HG03558 (cell line): ENCODE measurements at regions not wholly inside any gene's neighbourhood (a gene's known extent, or its start where the extent isn't known, plus 50 kb on each side); places are given as distances from the start of the nearest gene placed in this dataset.

ENCODE experiments used
- ATAC-seq: cut with Tn5 transposase; IDR thresholded peaks from one replicate; pipeline ENCODE4 v1.9.1; 2021; ENCODE audit warnings: moderate number of reproducible peaks; ENCODE audit not compliant: unreplicated experiment; ENCODE audit errors: extremely low read depth

DNA sequence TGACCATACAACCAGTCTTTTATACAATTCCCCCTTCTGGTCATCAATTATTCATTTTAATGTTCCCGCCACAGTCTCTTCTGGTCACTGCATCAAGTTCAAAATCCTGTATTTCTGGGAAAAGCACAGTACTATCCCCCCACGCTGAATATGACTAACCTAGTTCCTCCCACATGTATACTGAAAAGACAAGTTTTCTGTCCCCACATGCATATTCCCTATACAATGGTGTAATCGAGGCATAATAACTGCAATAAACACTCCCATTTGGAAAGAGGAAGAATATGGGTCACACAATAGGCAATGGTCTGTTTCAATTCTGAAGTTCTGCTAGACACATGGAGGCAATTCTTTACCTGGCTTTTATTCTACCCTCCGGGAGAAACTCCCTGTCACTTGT is 344.9 kb downstream of the EFNA5 start:
- ATAC-seq = no peak

DNA sequence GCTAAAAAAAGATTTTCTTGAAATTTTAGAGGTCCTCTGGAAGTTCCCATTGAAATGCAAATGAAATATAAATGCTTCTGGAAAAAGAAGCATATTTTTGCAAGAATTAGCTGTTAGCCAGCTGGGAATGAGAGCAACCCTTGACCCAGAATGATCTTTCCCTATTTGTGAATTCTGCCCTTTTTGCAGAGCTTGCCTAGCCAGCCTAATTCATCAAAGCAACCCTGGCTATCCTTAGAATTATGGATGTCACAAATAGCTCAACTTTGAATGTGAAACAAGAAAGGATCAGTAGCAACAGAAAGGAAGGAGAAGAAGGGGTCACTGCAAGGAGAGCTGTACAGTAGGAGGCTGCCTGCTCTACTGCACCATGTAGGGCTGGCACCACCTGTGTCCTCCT is 345.9 kb downstream of the EFNA5 start:
- ATAC-seq = no peak

DNA sequence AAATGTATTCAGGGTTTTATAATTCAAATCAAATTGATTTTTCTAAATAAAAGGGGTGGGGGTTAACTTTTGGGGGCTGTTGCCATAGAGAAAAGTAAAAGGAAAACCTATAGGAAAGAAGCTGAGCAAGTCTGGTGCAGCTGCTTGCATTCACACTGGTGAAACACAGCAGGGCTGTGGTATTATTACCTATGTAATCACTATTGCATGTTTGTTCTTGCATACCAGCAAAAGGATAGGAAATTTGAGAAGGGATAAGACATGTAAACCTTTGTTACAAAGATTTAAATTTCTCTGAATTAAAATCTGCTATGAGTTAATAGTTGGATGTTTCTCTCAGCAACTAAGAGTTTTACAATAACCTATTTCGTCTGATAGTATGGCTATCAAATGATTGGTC is 346.7 kb downstream of the EFNA5 start:
- no peak for ATAC-seq

GRCh38 chr5:107323536-107323935 is 347.2 kb downstream of the EFNA5 start:
- no peak for ATAC-seq

- no peak for ATAC-seq
Observed at GRCh38 chr5:107322936-107323335, 347.8 kb downstream of the EFNA5 start.

DNA sequence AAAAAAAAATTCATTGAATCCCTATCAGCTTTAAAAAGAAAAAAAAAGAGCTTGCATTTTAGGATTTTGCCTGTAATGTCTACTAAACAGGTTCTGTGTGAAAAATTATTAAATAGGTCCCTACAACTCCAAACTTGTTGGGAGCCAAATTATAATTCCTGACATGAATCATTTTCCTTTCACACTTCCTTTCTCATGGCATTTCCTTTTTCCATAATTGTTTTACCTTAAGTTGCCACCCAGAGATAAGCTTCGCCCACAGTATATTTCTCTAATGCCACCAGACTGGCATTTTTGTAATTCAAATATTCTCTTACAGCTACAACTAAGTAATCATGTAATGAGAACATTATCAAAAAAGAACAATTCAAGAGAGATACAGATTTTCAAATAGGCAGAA is 348.8 kb downstream of the EFNA5 start:
- no peak for ATAC-seq

DNA sequence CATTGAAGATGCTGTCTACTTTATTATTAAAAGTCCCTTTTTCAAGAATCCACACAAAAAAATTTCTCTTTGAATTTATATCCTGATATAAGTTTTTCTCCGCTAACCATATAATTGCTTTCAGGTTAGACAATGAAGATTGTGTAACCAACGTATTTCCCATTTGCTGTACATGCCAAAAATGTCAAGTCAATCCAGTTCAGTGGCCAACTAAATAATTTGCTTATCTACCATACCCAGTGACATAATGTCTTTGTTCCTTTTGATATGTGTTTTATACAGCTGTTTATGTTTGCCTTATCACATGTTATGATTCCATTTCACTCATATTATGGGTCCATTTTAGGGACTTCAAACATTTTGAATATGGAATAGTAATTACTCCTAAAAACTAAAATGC is 349.9 kb downstream of the EFNA5 start:
- ATAC-seq = no peak

- ATAC-seq = no peak
Observed at GRCh38 chr5:107320376-107320775, 350.4 kb downstream of the EFNA5 start.

- no peak for ATAC-seq
Observed at GRCh38 chr5:107319901-107320300, 350.8 kb downstream of the EFNA5 start.

- ATAC-seq = no peak
Observed at GRCh38 chr5:107314330-107314729, 356.4 kb downstream of the EFNA5 start.

- no peak for ATAC-seq
Observed at GRCh38 chr5:107313921-107314320, 356.8 kb downstream of the EFNA5 start.

DNA sequence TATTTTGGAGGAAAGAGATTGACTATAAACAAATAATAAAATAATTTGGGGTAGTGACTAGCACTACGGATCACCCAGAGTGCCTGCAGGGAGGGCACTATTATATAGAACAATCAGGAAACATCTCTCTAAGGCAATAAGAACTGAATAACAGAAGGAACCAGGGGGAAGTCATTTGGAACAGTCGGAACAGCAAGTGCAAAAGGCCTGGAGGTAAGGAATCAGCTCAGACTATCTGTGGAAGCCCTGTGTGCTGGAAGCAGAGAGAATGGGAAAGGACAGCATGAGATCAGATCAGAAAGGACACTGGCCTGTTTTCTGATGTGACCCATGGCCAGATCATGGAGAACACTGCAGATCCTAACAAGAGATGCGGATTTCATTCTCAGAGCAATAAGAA is 357.6 kb downstream of the EFNA5 start:
- ATAC-seq = no peak

- ATAC-seq = no peak
Observed at GRCh38 chr5:107310181-107310580, 360.6 kb downstream of the EFNA5 start.

GRCh38 chr5:107306594-107306993 is 364.1 kb downstream of the EFNA5 start:
- ATAC-seq = no peak

GRCh38 chr5:107306002-107306401 is 364.7 kb downstream of the EFNA5 start:
- ATAC-seq = no peak

DNA sequence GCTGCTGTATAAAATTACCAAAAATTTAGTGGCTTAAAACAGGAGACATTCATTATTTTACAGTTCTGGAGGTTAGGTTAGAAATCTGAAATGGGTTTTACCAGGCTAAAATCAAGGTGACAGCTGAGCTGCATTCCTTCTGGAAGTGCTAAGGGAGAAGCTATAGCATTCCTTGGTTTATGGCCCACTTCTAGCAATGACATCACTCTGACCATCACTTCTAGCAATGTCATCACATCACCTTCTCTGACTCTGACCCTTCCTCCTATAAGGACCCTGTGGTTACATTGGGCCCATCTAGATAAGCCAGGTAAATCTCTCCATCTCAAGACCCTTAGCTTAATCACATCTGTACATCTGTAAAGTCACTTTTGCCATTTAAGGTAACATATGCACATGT is 366.1 kb downstream of the EFNA5 start:
- no peak for ATAC-seq

DNA sequence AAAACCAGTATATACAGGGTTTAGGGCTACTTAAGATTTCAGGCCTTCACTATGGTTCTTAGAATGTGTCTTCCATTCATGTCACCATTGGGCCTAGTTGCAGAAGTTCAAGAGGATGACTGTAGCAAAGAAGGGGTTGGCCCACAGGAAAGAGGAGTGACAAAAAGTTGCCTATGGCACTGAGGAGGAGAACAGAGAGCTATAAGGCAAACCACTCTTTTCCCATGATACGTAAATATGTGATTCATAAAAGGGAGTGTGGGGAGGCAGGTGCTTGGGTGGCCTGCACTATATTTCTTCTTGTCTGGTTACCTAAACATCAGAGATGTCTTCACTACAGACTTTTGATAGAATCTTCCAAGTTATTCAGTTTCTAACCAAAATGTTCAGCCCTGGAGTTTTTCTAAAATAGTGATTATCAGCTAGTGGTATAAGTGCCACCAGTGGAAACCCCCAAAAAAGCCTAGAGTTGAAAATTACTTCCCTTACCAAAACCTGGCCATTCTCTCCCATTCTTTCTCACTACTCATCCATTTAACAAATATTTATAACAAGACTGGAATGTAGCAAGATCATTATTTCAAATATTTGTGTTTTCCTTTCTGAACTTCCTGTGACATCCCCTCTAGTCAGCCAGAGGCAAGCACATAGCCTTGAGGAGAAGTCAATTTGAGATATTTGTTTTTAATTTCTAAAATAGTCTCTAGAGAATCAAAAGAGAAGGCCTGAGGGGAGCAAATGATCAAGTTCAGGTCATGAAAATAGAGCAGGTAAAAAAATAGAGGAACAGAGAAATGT is 367.4 kb downstream of the EFNA5 start:
- no peak for ATAC-seq

DNA sequence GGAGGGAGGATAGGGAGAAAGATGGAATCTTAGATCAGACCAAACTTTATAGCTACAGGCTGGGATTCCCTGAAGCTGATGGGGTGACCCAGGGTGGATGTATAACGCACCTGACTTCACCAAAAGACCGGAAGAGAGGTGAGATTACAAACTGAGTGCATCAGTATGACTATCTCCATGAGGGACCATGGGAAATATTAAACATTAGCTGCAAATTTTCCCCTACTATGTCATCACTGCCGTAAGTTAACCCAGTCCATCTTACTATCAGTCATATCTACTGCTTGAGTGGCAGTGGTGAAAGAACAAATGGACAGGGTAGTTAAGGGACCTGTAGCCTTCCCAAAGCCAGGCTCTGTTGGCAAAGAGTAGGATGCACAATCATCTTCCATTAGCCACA is 368.3 kb downstream of the EFNA5 start:
- no peak for ATAC-seq

DNA sequence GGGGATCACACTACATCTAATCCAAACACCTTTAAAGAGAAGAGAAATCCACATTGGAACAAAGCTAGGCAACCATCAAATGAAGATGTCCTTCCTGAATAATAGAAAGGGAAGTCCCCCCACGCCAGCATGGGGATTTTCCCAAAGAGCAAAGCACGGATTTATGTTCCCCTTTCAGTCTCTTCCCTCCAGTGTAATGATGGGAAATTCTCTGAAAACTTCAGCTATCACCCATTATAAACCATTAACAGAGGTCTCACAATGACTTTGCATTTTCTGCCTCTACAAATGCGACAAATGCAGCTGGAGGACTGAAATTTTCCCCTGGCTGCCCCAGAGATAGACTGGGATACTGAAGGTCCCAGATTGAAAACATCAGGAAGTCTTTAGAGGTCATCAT is 368.7 kb downstream of the EFNA5 start:
- no peak for ATAC-seq

GRCh38 chr5:107300721-107301327 is 369.9 kb downstream of the EFNA5 start:
- ATAC-seq = no peak

DNA sequence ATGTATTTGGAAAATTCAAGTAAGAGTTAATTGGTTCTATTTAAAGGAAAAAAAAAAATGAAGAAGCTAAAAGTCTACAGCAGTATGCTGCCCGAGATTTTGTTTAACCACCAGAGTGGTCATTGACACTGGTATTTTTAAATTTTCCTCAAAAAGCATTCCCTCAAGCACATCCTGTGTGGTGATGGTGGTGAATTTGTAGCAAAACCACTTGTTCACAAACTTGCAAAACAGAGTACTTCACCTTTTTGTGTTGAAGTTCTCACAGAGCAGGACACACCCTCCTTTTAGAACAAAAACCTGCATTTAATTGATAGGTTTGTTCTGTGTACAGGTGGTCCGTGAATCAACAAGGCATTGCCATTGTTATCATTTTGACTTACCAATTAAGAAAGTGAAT is 374.2 kb downstream of the EFNA5 start:
- no peak for ATAC-seq

GRCh38 chr5:107295914-107296313 is 374.8 kb downstream of the EFNA5 start:
- ATAC-seq = no peak
